ENCODE measurements at regions not wholly inside any gene's neighbourhood (a gene's known extent, or its start where the extent isn't known, plus 50 kb on each side); places are given as distances from the start of the nearest gene placed in this dataset.
A peak's percentile ranks its signal among the peaks of the same experiment; 100 is the strongest.

GRCh38 chr7:12456506-12456905 lies 52.8 kb upstream of the VWDE start:
- no peak for DNase-seq (ENCODE audit: insufficient read length, low spot score)
- TF ChIP-seq TAF1 (IDR thresholded peaks at IDR 0.05; ENCODE audit: low read depth, low read length) (no peak), POLR2A (IDR thresholded peaks at IDR 0.05; ENCODE audit: low read depth, low read length) (no peak), POLR2AphosphoS5 (IDR thresholded peaks at IDR 0.05; ENCODE audit: low read depth, low read length) (no peak), SPI1 (IDR thresholded peaks at IDR 0.05; ENCODE audit: low read depth, low read length) (no peak)
- no peak for FAIRE-seq

DNA sequence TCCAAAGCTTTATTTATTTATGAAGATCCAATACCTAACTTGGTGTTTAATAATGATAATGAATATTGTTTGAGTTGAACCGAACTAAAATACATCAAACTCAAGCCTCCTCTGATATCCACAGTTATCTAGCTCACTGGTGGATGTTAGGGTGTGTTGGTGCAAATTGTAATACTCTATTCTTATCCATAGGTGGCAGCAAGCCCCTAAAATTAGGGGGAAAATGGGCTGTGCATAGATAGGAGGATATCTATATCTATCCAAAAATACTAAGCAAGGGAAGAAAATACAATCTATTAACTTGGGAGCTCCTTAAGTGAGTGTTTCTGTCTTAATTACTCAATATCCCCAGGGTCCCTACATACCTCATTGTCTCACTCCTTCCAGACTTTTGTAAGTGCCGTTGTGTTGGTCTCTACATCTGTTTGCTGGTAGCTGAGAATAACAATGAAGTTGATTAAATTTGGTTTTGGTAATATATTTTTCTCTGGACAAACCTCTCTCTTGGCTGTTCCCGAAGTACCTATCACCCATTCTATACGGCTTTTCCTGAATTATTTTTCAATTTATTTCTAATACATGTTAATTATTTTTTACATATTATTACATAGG lies 55.0 kb upstream of the VWDE start:
- DNase-seq (ENCODE audit: insufficient read length, low spot score) (no peak), FAIRE-seq (peak; percentile 68)
- TF ChIP-seq POLR2AphosphoS5 (IDR thresholded peaks at IDR 0.05; ENCODE audit: low read depth, low read length): no peak
- TF ChIP-seq POU2F2 (IDR thresholded peaks at IDR 0.05; ENCODE audit: low read depth, low read length): no peak

- TF ChIP-seq POLR2A (IDR thresholded peaks at IDR 0.05; ENCODE audit: low read depth, low read length): no peak
- no peak for TF ChIP-seq POLR2AphosphoS5 (IDR thresholded peaks at IDR 0.05; ENCODE audit: low read depth, low read length)
- no peak for TF ChIP-seq POU2F2 (IDR thresholded peaks at IDR 0.05; ENCODE audit: low read depth, low read length)
- TF ChIP-seq PAX5 (IDR thresholded peaks at IDR 0.05; ENCODE audit: insufficient read depth, low read length, severe bottlenecking): no peak
- TF ChIP-seq TAF1 (IDR thresholded peaks at IDR 0.05; ENCODE audit: low read depth, low read length): no peak
- no peak for TF ChIP-seq SPI1 (IDR thresholded peaks at IDR 0.05; ENCODE audit: low read depth, low read length)
- no peak for FAIRE-seq
- DNase-seq (ENCODE audit: insufficient read length, low spot score): no peak
Observed at GRCh38 chr7:12467837-12468236, 64.2 kb upstream of the VWDE start.

DNA sequence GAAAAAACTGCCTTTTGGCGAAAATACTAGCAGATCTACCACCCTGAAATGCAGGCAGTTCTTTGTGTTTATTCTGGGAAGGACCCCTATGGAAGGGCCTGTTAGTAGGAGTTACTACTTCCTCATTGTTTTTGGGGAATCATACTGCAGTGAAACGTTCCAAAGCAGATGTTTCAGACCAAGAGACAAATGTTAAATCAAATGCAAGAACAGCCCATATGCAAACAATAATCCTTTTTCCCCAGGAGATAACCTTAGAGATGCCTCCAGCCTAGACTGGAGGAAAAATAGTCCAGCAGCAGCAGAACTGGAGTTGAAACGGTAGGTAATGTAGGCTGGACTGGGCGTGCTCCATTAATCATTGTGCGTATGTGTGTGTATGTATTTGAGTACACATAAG lies 65.9 kb upstream of the VWDE start:
- TF ChIP-seq PAX5 (IDR thresholded peaks at IDR 0.05; ENCODE audit: insufficient read depth, low read length, severe bottlenecking) (no peak), POLR2AphosphoS5 (IDR thresholded peaks at IDR 0.05; ENCODE audit: low read depth, low read length) (no peak), SPI1 (IDR thresholded peaks at IDR 0.05; ENCODE audit: low read depth, low read length) (no peak), TAF1 (IDR thresholded peaks at IDR 0.05; ENCODE audit: low read depth, low read length) (no peak), POLR2A (IDR thresholded peaks at IDR 0.05; ENCODE audit: low read depth, low read length) (no peak), POU2F2 (IDR thresholded peaks at IDR 0.05; ENCODE audit: low read depth, low read length) (no peak)
- DNase-seq (ENCODE audit: insufficient read length, low spot score) (no peak), FAIRE-seq (no peak)

DNA sequence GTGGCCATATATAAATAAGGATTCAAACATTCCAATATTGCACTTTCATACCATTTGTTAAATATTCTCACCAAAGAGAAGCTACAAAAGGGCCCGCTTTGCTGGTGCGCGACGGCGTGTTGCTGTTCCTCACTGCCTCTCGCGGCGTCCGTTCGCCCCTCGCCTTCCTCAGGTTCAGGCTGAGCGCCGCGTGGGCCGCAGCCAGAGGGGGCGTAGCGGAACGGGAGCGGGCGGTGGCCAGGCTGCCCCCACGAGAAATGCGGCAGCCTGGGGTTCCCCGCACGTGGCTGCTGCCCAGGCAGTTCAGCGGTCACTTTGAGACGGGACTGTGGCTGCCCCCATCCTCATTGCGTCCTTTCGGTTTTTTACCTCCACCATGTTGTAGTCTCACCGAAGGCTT lies 67.3 kb upstream of the VWDE start:
- FAIRE-seq: no peak
- DNase-seq (ENCODE audit: insufficient read length, low spot score): no peak
- no peak for TF ChIP-seq POLR2A (IDR thresholded peaks at IDR 0.05; ENCODE audit: low read depth, low read length)
- no peak for TF ChIP-seq SPI1 (IDR thresholded peaks at IDR 0.05; ENCODE audit: low read depth, low read length)
- no peak for TF ChIP-seq PAX5 (IDR thresholded peaks at IDR 0.05; ENCODE audit: insufficient read depth, low read length, severe bottlenecking)
- TF ChIP-seq POU2F2 (IDR thresholded peaks at IDR 0.05; ENCODE audit: low read depth, low read length): no peak
- TF ChIP-seq TAF1 (IDR thresholded peaks at IDR 0.05; ENCODE audit: low read depth, low read length): no peak
- TF ChIP-seq POLR2AphosphoS5 (IDR thresholded peaks at IDR 0.05; ENCODE audit: low read depth, low read length): no peak

DNA sequence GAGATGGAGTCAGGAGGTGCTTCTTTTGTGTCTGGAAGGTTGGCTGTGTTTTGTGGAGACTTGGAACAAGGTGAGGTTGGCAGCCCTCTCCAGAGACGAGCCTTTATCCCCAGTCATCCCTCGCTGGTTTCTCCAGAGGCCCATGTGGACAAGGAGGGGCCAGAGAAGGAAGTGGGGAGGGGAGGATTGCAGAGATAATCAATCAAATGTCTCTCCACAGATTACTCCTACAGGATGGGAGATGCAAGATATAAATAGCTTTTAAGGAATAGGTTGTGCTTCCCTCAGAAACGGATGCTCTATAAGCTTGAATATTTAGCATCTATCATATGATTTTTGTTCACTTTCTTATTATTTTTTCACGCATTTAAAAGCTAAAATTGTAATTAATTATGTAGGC lies 70.4 kb upstream of the VWDE start:
- FAIRE-seq: no peak
- TF ChIP-seq PAX5 (IDR thresholded peaks at IDR 0.05; ENCODE audit: insufficient read depth, low read length, severe bottlenecking) (no peak), TAF1 (IDR thresholded peaks at IDR 0.05; ENCODE audit: low read depth, low read length) (no peak), SPI1 (IDR thresholded peaks at IDR 0.05; ENCODE audit: low read depth, low read length) (no peak), POLR2AphosphoS5 (IDR thresholded peaks at IDR 0.05; ENCODE audit: low read depth, low read length) (no peak), POLR2A (IDR thresholded peaks at IDR 0.05; ENCODE audit: low read depth, low read length) (no peak), POU2F2 (IDR thresholded peaks at IDR 0.05; ENCODE audit: low read depth, low read length) (no peak)
- no peak for DNase-seq (ENCODE audit: insufficient read length, low spot score)

- FAIRE-seq: no peak
- no peak for DNase-seq (ENCODE audit: insufficient read length, low spot score)
- no peak for TF ChIP-seq PAX5 (IDR thresholded peaks at IDR 0.05; ENCODE audit: insufficient read depth, low read length, severe bottlenecking)
- no peak for TF ChIP-seq SPI1 (IDR thresholded peaks at IDR 0.05; ENCODE audit: low read depth, low read length)
- TF ChIP-seq TAF1 (IDR thresholded peaks at IDR 0.05; ENCODE audit: low read depth, low read length): no peak
- TF ChIP-seq POLR2AphosphoS5 (IDR thresholded peaks at IDR 0.05; ENCODE audit: low read depth, low read length): no peak
- TF ChIP-seq POLR2A (IDR thresholded peaks at IDR 0.05; ENCODE audit: low read depth, low read length): no peak
Observed at GRCh38 chr7:12475362-12476063, 71.8 kb upstream of the VWDE start.

DNA sequence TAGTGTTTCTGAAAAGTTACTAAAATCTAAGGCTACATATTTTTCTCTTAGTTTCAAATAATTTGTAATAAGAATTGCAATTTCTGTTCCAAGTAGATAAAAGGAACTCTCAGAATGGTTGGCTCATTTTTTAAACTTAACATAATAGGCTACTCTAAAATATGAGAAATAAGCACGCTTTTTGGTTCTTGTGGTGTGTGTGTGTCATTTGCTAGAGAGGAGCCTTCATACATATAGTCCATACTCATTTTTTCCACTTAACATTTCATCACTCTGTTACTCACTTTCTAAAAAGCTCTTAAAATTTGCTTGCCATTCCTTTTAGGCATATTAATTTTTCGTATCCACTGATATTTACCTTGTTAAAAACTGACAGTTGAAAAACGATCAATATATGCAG lies 74.0 kb upstream of the VWDE start:
- no peak for DNase-seq (ENCODE audit: insufficient read length, low spot score)
- FAIRE-seq: no peak
- TF ChIP-seq POLR2AphosphoS5 (IDR thresholded peaks at IDR 0.05; ENCODE audit: low read depth, low read length): no peak
- TF ChIP-seq POLR2A (IDR thresholded peaks at IDR 0.05; ENCODE audit: low read depth, low read length): no peak
- no peak for TF ChIP-seq TAF1 (IDR thresholded peaks at IDR 0.05; ENCODE audit: low read depth, low read length)
- TF ChIP-seq SPI1 (IDR thresholded peaks at IDR 0.05; ENCODE audit: low read depth, low read length): no peak
- no peak for TF ChIP-seq PAX5 (IDR thresholded peaks at IDR 0.05; ENCODE audit: insufficient read depth, low read length, severe bottlenecking)
- no peak for TF ChIP-seq POU2F2 (IDR thresholded peaks at IDR 0.05; ENCODE audit: low read depth, low read length)

- TF ChIP-seq TAF1 (IDR thresholded peaks at IDR 0.05; ENCODE audit: low read depth, low read length) (no peak), SPI1 (IDR thresholded peaks at IDR 0.05; ENCODE audit: low read depth, low read length) (no peak), POU2F2 (IDR thresholded peaks at IDR 0.05; ENCODE audit: low read depth, low read length) (no peak), POLR2A (IDR thresholded peaks at IDR 0.05; ENCODE audit: low read depth, low read length) (no peak), PAX5 (IDR thresholded peaks at IDR 0.05; ENCODE audit: insufficient read depth, low read length, severe bottlenecking) (no peak)
- FAIRE-seq (no peak), DNase-seq (ENCODE audit: insufficient read length, low spot score) (no peak)
Observed at GRCh38 chr7:12481722-12482121, 78.1 kb upstream of the VWDE start.

DNA sequence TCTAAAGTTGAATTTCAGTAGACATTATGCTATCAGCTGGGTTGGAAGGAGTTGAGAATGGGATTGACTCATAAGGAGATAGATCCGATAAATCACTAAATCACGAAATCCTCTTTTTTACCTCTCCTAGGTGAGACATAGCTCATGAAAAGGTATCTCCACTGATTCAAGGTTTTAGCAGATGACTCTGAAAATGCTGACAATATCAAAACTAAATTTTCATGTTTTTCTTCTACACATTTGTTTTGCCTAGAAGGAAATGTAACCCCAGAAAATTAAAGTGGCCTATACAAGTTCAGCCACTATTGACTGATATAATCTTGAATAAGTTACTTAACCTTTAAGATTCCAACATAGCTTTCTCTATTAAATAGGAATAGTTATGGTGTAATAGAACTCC lies 82.2 kb upstream of the VWDE start:
- TF ChIP-seq PAX5 (IDR thresholded peaks at IDR 0.05; ENCODE audit: insufficient read depth, low read length, severe bottlenecking): no peak
- DNase-seq (ENCODE audit: insufficient read length, low spot score) (no peak), FAIRE-seq (no peak)

Data from GM12891 (cell line).